Mammary epithelial cell (primary cell): ENCODE measurements at regions not wholly inside any gene's neighbourhood (a gene's known extent, or its start where the extent isn't known, plus 50 kb on each side); places are given as distances from the start of the nearest gene placed in this dataset.

Experiments
- CTCF ChIP-seq, 2 donors: IDR thresholded peaks in 1 of 2; conservative IDR thresholded peaks in 1 of 2; 2 replicates each; pipeline ENCODE4 v1.5.1; 2011 to 2012; ENCODE audit warnings: inconsistent platforms in 2 of 2, low read length in 2 of 2, mild to moderate bottlenecking in 2 of 2, control low read depth in 1 of 2, low read depth in 1 of 2; ENCODE audit not compliant: insufficient read depth in 1 of 2; ENCODE audit errors: extremely low read depth in 1 of 2
- EZH2 ChIP-seq: IDR thresholded peaks from 2 replicates; pipeline ENCODE4 v1.6.1; 2012; ENCODE audit warnings: low read length, inconsistent platforms, borderline replicate concordance

GRCh38 chr6:164015088-164015484 is 600.6 kb downstream of the QKI start:
- TF ChIP-seq CTCF (conservative IDR thresholded peaks at IDR 0.05 in 1 of 2, IDR thresholded peaks at IDR 0.05 in 1 of 2; ENCODE audit: extremely low read depth in 1 of 2, insufficient read depth in 1 of 2, low read depth in 1 of 2, low read length in 2 of 2): no peak
- TF ChIP-seq EZH2: no peak
